HG02885 (cell line): ENCODE measurements at regions not wholly inside any gene's neighbourhood (a gene's known extent, or its start where the extent isn't known, plus 50 kb on each side); places are given as distances from the start of the nearest gene placed in this dataset.

Source experiments
- ATAC-seq: cut with Tn5 transposase; IDR thresholded peaks from one replicate; pipeline ENCODE4 v1.9.1; 2021; ENCODE audit warnings: mild to moderate bottlenecking; ENCODE audit not compliant: unreplicated experiment, poor library complexity

GRCh38 chr16:49216593-49216992 is 65.0 kb downstream of the CBLN1 start:
- no peak for ATAC-seq

GRCh38 chr16:49213594-49213993 is 68.0 kb downstream of the CBLN1 start:
- no peak for ATAC-seq

GRCh38 chr16:49204191-49204590 is 77.4 kb downstream of the CBLN1 start:
- no peak for ATAC-seq

GRCh38 chr16:49203361-49203760 is 78.3 kb downstream of the CBLN1 start:
- ATAC-seq: no peak

- no peak for ATAC-seq
Measured at GRCh38 chr16:49201118-49201517, 80.5 kb downstream of the CBLN1 start.

GRCh38 chr16:49200223-49200820 is 81.3 kb downstream of the CBLN1 start:
- no peak for ATAC-seq

GRCh38 chr16:49195237-49195548 is 86.4 kb downstream of the CBLN1 start:
- no peak for ATAC-seq

GRCh38 chr16:49194537-49195236 is 87.0 kb downstream of the CBLN1 start:
- ATAC-seq: no peak

- no peak for ATAC-seq
Measured at GRCh38 chr16:49193596-49193995, 88.0 kb downstream of the CBLN1 start.

- ATAC-seq: no peak
Measured at GRCh38 chr16:49189286-49189685, 92.4 kb downstream of the CBLN1 start.

- ATAC-seq: no peak
Measured at GRCh38 chr16:49183911-49184310, 97.7 kb downstream of the CBLN1 start.

- ATAC-seq: no peak
Measured at GRCh38 chr16:49181791-49182518, 99.7 kb downstream of the CBLN1 start.

GRCh38 chr16:49179714-49180330 is 101.8 kb downstream of the CBLN1 start:
- no peak for ATAC-seq

GRCh38 chr16:49168126-49168525 is 113.5 kb downstream of the CBLN1 start:
- no peak for ATAC-seq

- ATAC-seq: no peak
Measured at GRCh38 chr16:49165025-49165424, 116.6 kb downstream of the CBLN1 start.

- ATAC-seq: no peak
Measured at GRCh38 chr16:49161191-49161590, 120.4 kb downstream of the CBLN1 start.

- ATAC-seq: no peak
Measured at GRCh38 chr16:49158029-49158642, 123.5 kb downstream of the CBLN1 start.

- no peak for ATAC-seq
Measured at GRCh38 chr16:49150341-49150740, 131.3 kb downstream of the CBLN1 start.

- no peak for ATAC-seq
Measured at GRCh38 chr16:49148410-49148809, 133.2 kb downstream of the CBLN1 start.

- no peak for ATAC-seq
Measured at GRCh38 chr16:49140618-49141017, 141.0 kb downstream of the CBLN1 start.

- no peak for ATAC-seq
Measured at GRCh38 chr16:49130397-49130796, 151.2 kb downstream of the CBLN1 start.
